Prostate gland (tissue), 2 donors: ENCODE measurements at regions not wholly inside any gene's neighbourhood (a gene's known extent, or its start where the extent isn't known, plus 50 kb on each side); places are given as distances from the start of the nearest gene placed in this dataset.

ENCODE experiments used
- DNase-seq: peaks from one replicate; pipeline ENCODE4 v3.0.0-alpha.2; 2019; ENCODE audit warnings: low spot score
- H3K27ac ChIP-seq, 2 donors: fragments of 200-600 bp; sonication (generic); 2 replicates each; pipeline ENCODE4 v1.5.1; 2017 to 2019
- H3K27me3 ChIP-seq: fragments of 200-600 bp; sonication (generic); replicated peaks from 2 replicates; pipeline ENCODE4 v1.5.1; 2019; ENCODE audit not compliant: insufficient read depth
- H3K36me3 ChIP-seq, 2 donors: fragments of 200-600 bp; sonication (generic); 1 replicate in 1 of 2; 2 replicates in 1 of 2; pipeline versions ENCODE4 v1.5.1 to v1.8.1; 2017 to 2019
- H3K4me1 ChIP-seq: fragments of 200-600 bp; sonication (generic); replicated peaks from 2 replicates; pipeline ENCODE4 v1.5.1; 2019
- H3K4me3 ChIP-seq, 2 donors: fragments of 200-600 bp; sonication (generic); 2 replicates each; pipeline ENCODE4 v1.5.1; 2017 to 2019
- H3K9me3 ChIP-seq: fragments of 200-600 bp; sonication (generic); 2 replicates; pipeline ENCODE4 v1.5.1; 2017
- CTCF ChIP-seq, 4 experiments: fragments of 200-600 bp in 2 of 4; fragments of 450-650 bp in 2 of 4; sonication (generic) in 2 of 4; IDR thresholded peaks; 1 replicate in 3 of 4; 2 replicates in 1 of 4; pipeline ENCODE4 v1.5.1; 2016 to 2019; ENCODE audit warnings: antibody characterized with exemption in 4 of 4, mild to moderate bottlenecking in 2 of 4, moderate library complexity in 2 of 4
- POLR2A ChIP-seq: fragments of 450-650 bp; IDR thresholded peaks from one replicate; pipeline ENCODE4 v1.6.1; 2016; ENCODE audit warnings: antibody characterized with exemption, mild to moderate bottlenecking
- POLR2AphosphoS5 ChIP-seq: sonication (generic); formaldehyde crosslinking; IDR thresholded peaks from one replicate; pipeline ENCODE4 v1.6.1; 2017; ENCODE audit warnings: antibody characterized with exemption
- WGBS: methylation state at CpG from one replicate; pipeline ENCODE4 v1.1.5; 2018; 5-methylcytosine and 5-hydroxymethylcytosine counted together
- intact Hi-C: fragments of 100-400 bp; cut with DNase I; formaldehyde crosslinking; loops from one replicate; pipeline ENCODE4 v1.14.2; 2022

GRCh38 chr11:42075180-42075579 lies 615.7 kb upstream of the LRRC4C start:
- no peaks in the 10 kb centered on the region for H3K27me3 ChIP-seq
- no peak for DNase-seq
- H3K36me3 ChIP-seq: no peaks in the 10 kb centered on the region
- no peaks in the 10 kb centered on the region for H3K9me3 ChIP-seq
- TF ChIP-seq CTCF (IDR thresholded peaks at IDR 0.05) (no peak), POLR2A (no peak), POLR2AphosphoS5 (no peak)
- WGBS: 70% methylated on average over 1 of the region's 1 CpG
- H3K4me3 ChIP-seq: no peak overlapping the region
- H3K4me1 ChIP-seq: no peaks in the 10 kb centered on the region
- intact Hi-C loops: no loop called here
- no peak overlapping the region for H3K27ac ChIP-seq

GRCh38 chr11:42077794-42078193 lies 618.3 kb upstream of the LRRC4C start:
- 77% methylated on average over 1 of the region's 1 CpG for WGBS
- Histone ChIP-seq H3K4me3 (no peak overlapping the region), H3K9me3 (no peaks in the 10 kb centered on the region), H3K27ac (no peak overlapping the region), H3K36me3 (no peaks in the 10 kb centered on the region), H3K4me1 (no peaks in the 10 kb centered on the region), H3K27me3 (no peaks in the 10 kb centered on the region)
- no peak for TF ChIP-seq POLR2A
- no peak for TF ChIP-seq POLR2AphosphoS5
- no peak for TF ChIP-seq CTCF (IDR thresholded peaks at IDR 0.05)
- intact Hi-C loops: no loop called here
- DNase-seq: no peak

DNA sequence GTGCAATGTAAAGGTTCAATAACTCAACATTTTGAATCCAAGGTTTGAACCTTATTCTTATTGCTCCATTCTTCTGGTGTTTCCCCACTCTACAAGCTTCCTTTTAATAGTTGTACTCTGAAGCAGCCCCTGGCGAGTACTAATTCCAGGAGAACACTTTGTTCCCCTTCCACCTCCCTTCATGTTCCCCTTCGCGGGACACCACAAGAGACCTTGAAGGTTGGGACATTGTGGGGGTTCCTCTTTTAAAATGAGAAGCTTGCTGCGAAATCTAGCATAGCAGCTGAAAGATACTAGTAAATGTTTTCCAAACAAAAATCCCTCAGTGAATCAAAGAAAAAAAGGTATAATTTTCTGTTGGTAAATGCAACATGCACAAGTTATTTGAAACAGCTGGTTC lies 626.3 kb upstream of the LRRC4C start:
- 87% methylated on average over 4 of the region's 4 CpGs for WGBS
- H3K9me3 ChIP-seq: no peaks in the 10 kb centered on the region
- no peak for DNase-seq
- H3K36me3 ChIP-seq: no peaks in the 10 kb centered on the region
- H3K4me3 ChIP-seq: no peak overlapping the region
- no peaks in the 10 kb centered on the region for H3K4me1 ChIP-seq
- TF ChIP-seq CTCF (IDR thresholded peaks at IDR 0.05) (no peak), POLR2AphosphoS5 (no peak), POLR2A (no peak)
- intact Hi-C loops: no loop called here
- H3K27me3 ChIP-seq: no peaks in the 10 kb centered on the region
- no peak overlapping the region for H3K27ac ChIP-seq

DNA sequence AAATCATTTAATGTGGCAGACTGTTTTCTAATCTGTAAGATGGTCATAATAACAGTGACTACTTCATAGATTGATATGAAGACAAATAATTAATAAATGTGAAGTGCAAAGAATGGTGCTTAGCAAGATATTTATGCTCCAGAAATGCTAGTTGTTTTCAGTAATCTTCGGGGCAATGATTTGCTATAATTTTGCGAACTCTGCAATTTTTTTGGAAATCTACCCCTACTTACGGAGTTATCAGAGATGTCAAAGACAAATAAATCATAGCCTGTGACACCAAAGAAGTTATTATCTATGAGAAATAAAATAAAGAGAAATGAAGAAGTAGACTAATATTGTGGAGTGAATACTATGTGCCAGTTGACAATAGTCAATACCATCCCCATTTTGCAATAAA lies 634.1 kb upstream of the LRRC4C start:
- Histone ChIP-seq H3K9me3 (no peaks in the 10 kb centered on the region), H3K4me1 (no peaks in the 10 kb centered on the region), H3K27ac (no peak overlapping the region), H3K4me3 (no peak overlapping the region), H3K27me3 (no peaks in the 10 kb centered on the region), H3K36me3 (no peaks in the 10 kb centered on the region)
- TF ChIP-seq POLR2A (no peak), POLR2AphosphoS5 (no peak), CTCF (IDR thresholded peaks at IDR 0.05) (no peak)
- intact Hi-C loops: no loop called here
- no peak for DNase-seq
- 93% methylated on average over 3 of the region's 3 CpGs for WGBS

DNA sequence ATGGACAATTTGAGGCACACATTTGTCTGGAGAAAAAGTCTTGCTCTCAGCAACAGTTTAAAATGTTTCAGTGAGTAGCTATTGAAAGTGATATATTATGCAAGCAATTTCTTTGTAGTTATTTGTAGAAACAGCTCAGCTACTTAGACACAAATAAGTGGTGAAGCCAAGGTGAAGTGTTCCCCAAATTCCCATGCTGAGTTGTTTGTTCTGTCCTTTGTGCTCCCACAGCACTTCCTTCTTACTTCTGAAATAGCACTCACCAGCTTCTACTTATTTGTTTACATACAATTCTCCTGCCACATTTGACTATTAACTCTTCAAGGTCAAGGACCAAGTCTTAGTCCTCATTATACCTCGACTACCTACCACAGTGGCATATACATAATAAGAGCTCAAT lies 638.6 kb upstream of the LRRC4C start:
- Histone ChIP-seq H3K4me1 (no peaks in the 10 kb centered on the region), H3K9me3 (no peaks in the 10 kb centered on the region), H3K4me3 (no peak overlapping the region), H3K27me3 (no peaks in the 10 kb centered on the region), H3K27ac (no peak overlapping the region), H3K36me3 (no peaks in the 10 kb centered on the region)
- no peak for DNase-seq
- intact Hi-C loops: no loop called here
- TF ChIP-seq POLR2A (no peak), CTCF (IDR thresholded peaks at IDR 0.05) (no peak), POLR2AphosphoS5 (no peak)
- 59% methylated on average over 1 of the region's 1 CpG for WGBS
